Stimulated activated CD4-positive, alpha-beta T cell treated with anti-CD3 and anti-CD28 coated beads, TNF-alpha, amount 100 ng/mL, for 48 hours (primary cell): ENCODE measurements at regions not wholly inside any gene's neighbourhood (a gene's known extent, or its start where the extent isn't known, plus 50 kb on each side); places are given as distances from the start of the nearest gene placed in this dataset.
"Not testable (repeated sequence)": the region's sequence is repeated elsewhere in the genome, so short reads cannot be mapped to it uniquely, and the experiment has no call there.

Experiments used
- DNase-seq, 3 donors: peaks; one replicate each; pipeline ENCODE4 v3.0.0-alpha.2; 2020; ENCODE audit warnings: low read depth in 3 of 3

GRCh38 chr6:21742238-21742660 lies 148.7 kb downstream of the SOX4 start:
- no peak for DNase-seq

GRCh38 chr6:21744331-21744730 lies 150.8 kb downstream of the SOX4 start:
- DNase-seq = no peak

GRCh38 chr6:21745543-21746337 lies 152.2 kb downstream of the SOX4 start:
- no peak for DNase-seq

- DNase-seq = no peak
These were observed 153.9 kb downstream of the SOX4 start for GRCh38 chr6:21747441-21747840.

GRCh38 chr6:21748343-21749056 lies 154.9 kb downstream of the SOX4 start:
- no peak for DNase-seq

- DNase-seq = no peak
These were observed 156.2 kb downstream of the SOX4 start for GRCh38 chr6:21749754-21750153.

- no peak for DNase-seq
These were observed 157.0 kb downstream of the SOX4 start for GRCh38 chr6:21750575-21750974.

- no peak for DNase-seq
These were observed 158.1 kb downstream of the SOX4 start for GRCh38 chr6:21751608-21752007.

- DNase-seq = no peak
These were observed 158.7 kb downstream of the SOX4 start for GRCh38 chr6:21752054-21752811.

GRCh38 chr6:21753241-21754108 lies 159.9 kb downstream of the SOX4 start:
- no peak for DNase-seq

GRCh38 chr6:21754891-21755290 lies 161.3 kb downstream of the SOX4 start:
- DNase-seq = no peak

- no peak for DNase-seq
These were observed 162.9 kb downstream of the SOX4 start for GRCh38 chr6:21756487-21756886.

GRCh38 chr6:21757392-21757791 lies 163.8 kb downstream of the SOX4 start:
- DNase-seq = not testable (repeated sequence)

- no peak for DNase-seq
These were observed 166.2 kb downstream of the SOX4 start for GRCh38 chr6:21759721-21760120.

GRCh38 chr6:21761053-21761730 lies 167.6 kb downstream of the SOX4 start:
- not testable (repeated sequence) for DNase-seq

GRCh38 chr6:21764989-21765388 lies 171.4 kb downstream of the SOX4 start:
- DNase-seq = no peak

GRCh38 chr6:21767891-21768648 lies 174.5 kb downstream of the SOX4 start:
- no peak for DNase-seq

- no peak for DNase-seq
These were observed 175.9 kb downstream of the SOX4 start for GRCh38 chr6:21769405-21769861.

GRCh38 chr6:21769968-21770367 lies 176.4 kb downstream of the SOX4 start:
- no peak for DNase-seq
